ENCODE measurements at regions not wholly inside any gene's neighbourhood (a gene's known extent, or its start where the extent isn't known, plus 50 kb on each side); places are given as distances from the start of the nearest gene placed in this dataset.
"Not testable (repeated sequence)": the region's sequence is repeated elsewhere in the genome, so short reads cannot be mapped to it uniquely, and the experiment has no call there.

GRCh38 chr5:91296102-91296501 is 87.0 kb downstream of the ARRDC3 start:
- TF ChIP-seq, protein P1, sequence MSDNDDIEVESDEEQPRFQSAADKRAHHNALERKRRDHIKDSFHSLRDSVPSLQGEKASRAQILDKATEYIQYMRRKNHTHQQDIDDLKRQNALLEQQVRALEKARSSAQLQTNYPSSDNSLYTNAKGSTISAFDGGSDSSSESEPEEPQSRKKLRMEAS (IDR thresholded peaks at IDR 0.05), result not testable (repeated sequence)
- not testable (repeated sequence) for TF ChIP-seq ASH2L (IDR thresholded peaks at IDR 0.05; ENCODE audit: low read length); POLR2A (IDR thresholded peaks at IDR 0.05; ENCODE audit: control extremely low read depth in 1 of 2, low read depth in 2 of 2, low read length in 2 of 2); EZH2 (IDR thresholded peaks at IDR 0.05; ENCODE audit: low read depth, low read length, severe bottlenecking); RAD21 (IDR thresholded peaks at IDR 0.05 in 1 of 2, conservative IDR thresholded peaks at IDR 0.05 in 1 of 2; ENCODE audit: low read depth in 2 of 2, low read length in 2 of 2); MAFK (IDR thresholded peaks at IDR 0.05; ENCODE audit: low read depth, low read length); SIN3A (conservative IDR thresholded peaks at IDR 0.05 in 1 of 2, IDR thresholded peaks at IDR 0.05 in 1 of 2; ENCODE audit: low read depth in 1 of 2, low read length in 2 of 2); JUN (IDR thresholded peaks at IDR 0.05; ENCODE audit: low read depth, low read length); ZNF274 (IDR thresholded peaks at IDR 0.05; ENCODE audit: borderline replicate concordance, extremely low read depth, low read length); SUZ12 (IDR thresholded peaks at IDR 0.05; ENCODE audit: low read length)
- TF ChIP-seq, protein P2, sequence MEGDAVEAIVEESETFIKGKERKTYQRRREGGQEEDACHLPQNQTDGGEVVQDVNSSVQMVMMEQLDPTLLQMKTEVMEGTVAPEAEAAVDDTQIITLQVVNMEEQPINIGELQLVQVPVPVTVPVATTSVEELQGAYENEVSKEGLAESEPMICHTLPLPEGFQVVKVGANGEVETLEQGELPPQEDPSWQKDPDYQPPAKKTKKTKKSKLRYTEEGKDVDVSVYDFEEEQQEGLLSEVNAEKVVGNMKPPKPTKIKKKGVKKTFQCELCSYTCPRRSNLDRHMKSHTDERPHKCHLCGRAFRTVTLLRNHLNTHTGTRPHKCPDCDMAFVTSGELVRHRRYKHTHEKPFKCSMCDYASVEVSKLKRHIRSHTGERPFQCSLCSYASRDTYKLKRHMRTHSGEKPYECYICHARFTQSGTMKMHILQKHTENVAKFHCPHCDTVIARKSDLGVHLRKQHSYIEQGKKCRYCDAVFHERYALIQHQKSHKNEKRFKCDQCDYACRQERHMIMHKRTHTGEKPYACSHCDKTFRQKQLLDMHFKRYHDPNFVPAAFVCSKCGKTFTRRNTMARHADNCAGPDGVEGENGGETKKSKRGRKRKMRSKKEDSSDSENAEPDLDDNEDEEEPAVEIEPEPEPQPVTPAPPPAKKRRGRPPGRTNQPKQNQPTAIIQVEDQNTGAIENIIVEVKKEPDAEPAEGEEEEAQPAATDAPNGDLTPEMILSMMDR (IDR thresholded peaks at IDR 0.05; ENCODE audit: control extremely low read depth in 1 of 3, insufficient read depth in 1 of 3, low read depth in 1 of 3, low read length in 3 of 3), result not testable (repeated sequence)
- TF ChIP-seq, protein P3, sequence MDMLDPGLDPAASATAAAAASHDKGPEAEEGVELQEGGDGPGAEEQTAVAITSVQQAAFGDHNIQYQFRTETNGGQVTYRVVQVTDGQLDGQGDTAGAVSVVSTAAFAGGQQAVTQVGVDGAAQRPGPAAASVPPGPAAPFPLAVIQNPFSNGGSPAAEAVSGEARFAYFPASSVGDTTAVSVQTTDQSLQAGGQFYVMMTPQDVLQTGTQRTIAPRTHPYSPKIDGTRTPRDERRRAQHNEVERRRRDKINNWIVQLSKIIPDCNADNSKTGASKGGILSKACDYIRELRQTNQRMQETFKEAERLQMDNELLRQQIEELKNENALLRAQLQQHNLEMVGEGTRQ (IDR thresholded peaks at IDR 0.05; ENCODE audit: low read length), result not testable (repeated sequence)

All from H1 (cell line).